ENCODE measurements at regions not wholly inside any gene's neighbourhood (a gene's known extent, or its start where the extent isn't known, plus 50 kb on each side); places are given as distances from the start of the nearest gene placed in this dataset.

- Histone ChIP-seq H3K36me3 (ENCODE audit: control insufficient read depth, insufficient read depth, low read length) (no peaks in the 10 kb centered on the region), H3K4me3 (ENCODE audit: low read depth, low read length) (no peak overlapping the region), H3K27me3 (ENCODE audit: control insufficient read depth, insufficient read depth, low read length) (no peaks in the 10 kb centered on the region)
- ChIA-PET CTCF (no interaction called here), POLR2A (no interaction called here)
- DNase-seq (ENCODE audit: low read depth): no peak
- TF ChIP-seq CTCF (IDR thresholded peaks at IDR 0.05; ENCODE audit: insufficient read depth, low read depth, low read length): no peak
Observed at GRCh38 chr9:8115570-8115969, 316.0 kb upstream of the DMAC1 start.

GRCh38 chr9:8114826-8115225 lies 315.2 kb upstream of the DMAC1 start:
- Histone ChIP-seq H3K36me3 (ENCODE audit: control insufficient read depth, insufficient read depth, low read length) (no peaks in the 10 kb centered on the region), H3K4me3 (ENCODE audit: low read depth, low read length) (no peak overlapping the region), H3K27me3 (ENCODE audit: control insufficient read depth, insufficient read depth, low read length) (no peaks in the 10 kb centered on the region)
- TF ChIP-seq CTCF (IDR thresholded peaks at IDR 0.05; ENCODE audit: insufficient read depth, low read depth, low read length): no peak
- ChIA-PET POLR2A (no interaction called here), CTCF (no interaction called here)
- no peak for DNase-seq (ENCODE audit: low read depth)

- POLR2A ChIA-PET: no interaction called here
- no peak for TF ChIP-seq CTCF (IDR thresholded peaks at IDR 0.05; ENCODE audit: insufficient read depth, low read depth, low read length)
- CTCF ChIA-PET: no interaction called here
Observed at GRCh38 chr9:8106362-8106761, 306.8 kb upstream of the DMAC1 start.

GRCh38 chr9:8101607-8102006 lies 302.0 kb upstream of the DMAC1 start:
- no peaks in the 10 kb centered on the region for H3K27me3 ChIP-seq (ENCODE audit: control insufficient read depth, insufficient read depth, low read length)
- CTCF ChIA-PET: no interaction called here
- no peaks in the 10 kb centered on the region for H3K36me3 ChIP-seq (ENCODE audit: control insufficient read depth, insufficient read depth, low read length)
- no peak for TF ChIP-seq CTCF (IDR thresholded peaks at IDR 0.05; ENCODE audit: insufficient read depth, low read depth, low read length)
- no peak for DNase-seq (ENCODE audit: low read depth)
- POLR2A ChIA-PET: no interaction called here
- H3K4me3 ChIP-seq (ENCODE audit: low read depth, low read length): no peak overlapping the region

More at GRCh38 chr9:8106362-8106761, 306.8 kb upstream of the DMAC1 start:
- DNase-seq (ENCODE audit: low read depth): no peak
- no peaks in the 10 kb centered on the region for H3K36me3 ChIP-seq (ENCODE audit: control insufficient read depth, insufficient read depth, low read length)
- no peaks in the 10 kb centered on the region for H3K27me3 ChIP-seq (ENCODE audit: control insufficient read depth, insufficient read depth, low read length)
- H3K4me3 ChIP-seq (ENCODE audit: low read depth, low read length): no peak overlapping the region

GRCh38 chr9:8096091-8096490 lies 296.5 kb upstream of the DMAC1 start:
- Histone ChIP-seq H3K36me3 (ENCODE audit: control insufficient read depth, insufficient read depth, low read length) (no peaks in the 10 kb centered on the region), H3K4me3 (ENCODE audit: low read depth, low read length) (no peak overlapping the region), H3K27me3 (ENCODE audit: control insufficient read depth, insufficient read depth, low read length) (no peaks in the 10 kb centered on the region)
- ChIA-PET CTCF (no interaction called here), POLR2A (no interaction called here)
- TF ChIP-seq CTCF (IDR thresholded peaks at IDR 0.05; ENCODE audit: insufficient read depth, low read depth, low read length): no peak
- no peak for DNase-seq (ENCODE audit: low read depth)

Measured in BJ (cell line).